Natural killer cell treated with Interleukin-12 subunit alpha and Interleukin-12 subunit beta and Interleukin-15 and Interleukin-18, amount 100 ng/mL, for 72 hours (primary cell): ENCODE measurements at regions not wholly inside any gene's neighbourhood (a gene's known extent, or its start where the extent isn't known, plus 50 kb on each side); places are given as distances from the start of the nearest gene placed in this dataset.

Source experiments
- ATAC-seq, 2 donors: fragments of 150-1000 bp; cut with Tn5 transposase in 1 of 2; sonication (Bioruptor Pico), chemical (Tn5 transposase) in 1 of 2; 2 replicates each; pipeline ENCODE4 v1.10.0; 2021
- DNase-seq: peaks from one replicate; pipeline ENCODE4 v3.0.0; 2022; ENCODE audit warnings: low spot score
- H3K27ac Mint-ChIP-seq, 2 donors: 1 replicate in 1 of 2; 2 replicates in 1 of 2; pipeline ENCODE4 v1.8.0; 2022; ENCODE audit warnings: mixed read lengths in 2 of 2, mild to moderate bottlenecking in 1 of 2, moderate library complexity in 1 of 2
- H3K27me3 Mint-ChIP-seq, 2 donors: 1 replicate in 1 of 2; 2 replicates in 1 of 2; pipeline ENCODE4 v1.8.0; 2022; ENCODE audit warnings: mixed read lengths in 2 of 2
- H3K36me3 Mint-ChIP-seq: one replicate; pipeline ENCODE4 v1.8.0; 2022; ENCODE audit warnings: mixed read lengths
- H3K4me1 Mint-ChIP-seq, 2 donors: 1 replicate in 1 of 2; 2 replicates in 1 of 2; pipeline ENCODE4 v1.8.0; 2022; ENCODE audit warnings: low read depth in 2 of 2, mixed read lengths in 2 of 2, mild to moderate bottlenecking in 1 of 2
- H3K4me3 Mint-ChIP-seq: one replicate; pipeline ENCODE4 v1.8.0; 2022; ENCODE audit warnings: mixed read lengths
- H3K9me3 Mint-ChIP-seq: 2 replicates; pipeline ENCODE4 v1.8.0; 2022; ENCODE audit warnings: mixed read lengths

GRCh38 chr11:15651033-15651432 lies 536.3 kb downstream of the INSC start:
- Mint-ChIP-seq H3K9me3 (no peaks in the 10 kb centered on the region), H3K4me1 (peaks cover 0 to 7% of the 10 kb centered on the region in 2 donors), H3K36me3 (no peaks in the 10 kb centered on the region), H3K27ac (no peak overlapping the region), H3K4me3 (no peak overlapping the region), H3K27me3 (peaks cover 17% of the 10 kb centered on the region in 2 donors)
- ATAC-seq (no peak), DNase-seq (no peak)

GRCh38 chr11:15651816-15652215 lies 537.1 kb downstream of the INSC start:
- Mint-ChIP-seq H3K4me3 (no peak overlapping the region), H3K27ac (no peak overlapping the region), H3K36me3 (no peaks in the 10 kb centered on the region), H3K9me3 (no peaks in the 10 kb centered on the region), H3K4me1 (peaks cover 0 to 7% of the 10 kb centered on the region in 2 donors), H3K27me3 (peaks cover 17% of the 10 kb centered on the region in 2 donors)
- DNase-seq (no peak), ATAC-seq (no peak)

GRCh38 chr11:15653191-15653710 lies 538.5 kb downstream of the INSC start:
- DNase-seq (no peak), ATAC-seq (no peak)
- no peak overlapping the region for H3K27ac Mint-ChIP-seq
- peaks cover 0 to 7% of the 10 kb centered on the region in 2 donors for H3K4me1 Mint-ChIP-seq
- H3K36me3 Mint-ChIP-seq: no peaks in the 10 kb centered on the region
- H3K4me3 Mint-ChIP-seq: no peak overlapping the region
- H3K9me3 Mint-ChIP-seq: no peaks in the 10 kb centered on the region
- peaks cover 17% of the 10 kb centered on the region in 2 donors for H3K27me3 Mint-ChIP-seq

- Mint-ChIP-seq H3K27me3 (peaks cover 17% of the 10 kb centered on the region in 2 donors), H3K4me3 (no peak overlapping the region), H3K9me3 (no peaks in the 10 kb centered on the region), H3K36me3 (no peaks in the 10 kb centered on the region), H3K4me1 (peaks cover 0 to 7% of the 10 kb centered on the region in 2 donors), H3K27ac (no peak overlapping the region)
- ATAC-seq (no peak), DNase-seq (no peak)
Measured at GRCh38 chr11:15654451-15654850, 539.7 kb downstream of the INSC start.

GRCh38 chr11:15655552-15655951 lies 540.8 kb downstream of the INSC start:
- no peak overlapping the region for H3K4me3 Mint-ChIP-seq
- H3K27me3 Mint-ChIP-seq: peaks cover 17 to 18% of the 10 kb centered on the region in 2 donors
- H3K4me1 Mint-ChIP-seq: peaks cover 0 to 7% of the 10 kb centered on the region in 2 donors
- H3K9me3 Mint-ChIP-seq: no peaks in the 10 kb centered on the region
- DNase-seq (no peak), ATAC-seq (no peak)
- H3K36me3 Mint-ChIP-seq: no peaks in the 10 kb centered on the region
- no peak overlapping the region for H3K27ac Mint-ChIP-seq

GRCh38 chr11:15657264-15657663 lies 542.5 kb downstream of the INSC start:
- ATAC-seq: no peak
- Mint-ChIP-seq H3K36me3 (no peaks in the 10 kb centered on the region), H3K27ac (no peak overlapping the region), H3K4me1 (no peaks in the 10 kb centered on the region), H3K9me3 (no peaks in the 10 kb centered on the region), H3K4me3 (no peak overlapping the region), H3K27me3 (peaks cover 16 to 22% of the 10 kb centered on the region in 2 donors)
- DNase-seq: no peak

- H3K36me3 Mint-ChIP-seq: no peaks in the 10 kb centered on the region
Measured at GRCh38 chr11:15660496-15660895, 545.8 kb downstream of the INSC start.

GRCh38 chr11:15662285-15662684 lies 547.6 kb downstream of the INSC start:
- no peak for DNase-seq
- H3K4me1 Mint-ChIP-seq: no peaks in the 10 kb centered on the region
- ATAC-seq: no peak
- H3K27me3 Mint-ChIP-seq: peaks cover 16 to 24% of the 10 kb centered on the region in 2 donors
- H3K9me3 Mint-ChIP-seq: no peaks in the 10 kb centered on the region
- no peak overlapping the region for H3K4me3 Mint-ChIP-seq
- H3K27ac Mint-ChIP-seq: no peak overlapping the region
- no peaks in the 10 kb centered on the region for H3K36me3 Mint-ChIP-seq

More at GRCh38 chr11:15660496-15660895, 545.8 kb downstream of the INSC start:
- no peak for ATAC-seq
- Mint-ChIP-seq H3K9me3 (no peaks in the 10 kb centered on the region), H3K27ac (no peak overlapping the region), H3K4me1 (no peaks in the 10 kb centered on the region), H3K27me3 (peaks cover 18 to 20% of the 10 kb centered on the region in 2 donors), H3K4me3 (no peak overlapping the region)
- no peak for DNase-seq

GRCh38 chr11:15663777-15664218 lies 549.1 kb downstream of the INSC start:
- peaks cover 4% of the 10 kb centered on the region for H3K9me3 Mint-ChIP-seq
- H3K27ac Mint-ChIP-seq: no peak overlapping the region
- no peak for ATAC-seq
- H3K36me3 Mint-ChIP-seq: no peaks in the 10 kb centered on the region
- no peak overlapping the region for H3K4me3 Mint-ChIP-seq
- no peak for DNase-seq
- H3K27me3 Mint-ChIP-seq: peaks cover 16 to 24% of the 10 kb centered on the region in 2 donors
- H3K4me1 Mint-ChIP-seq: no peaks in the 10 kb centered on the region

- Mint-ChIP-seq H3K27me3 (peaks cover 16 to 31% of the 10 kb centered on the region in 2 donors), H3K27ac (no peak overlapping the region), H3K36me3 (no peaks in the 10 kb centered on the region), H3K9me3 (peaks cover 4% of the 10 kb centered on the region), H3K4me1 (no peaks in the 10 kb centered on the region), H3K4me3 (no peak overlapping the region)
- no peak for DNase-seq
- ATAC-seq: no peak
Measured at GRCh38 chr11:15665368-15665871, 550.7 kb downstream of the INSC start.

- no peaks in the 10 kb centered on the region for H3K36me3 Mint-ChIP-seq
- no peak overlapping the region for H3K4me3 Mint-ChIP-seq
- H3K4me1 Mint-ChIP-seq: no peaks in the 10 kb centered on the region
- DNase-seq (no peak), ATAC-seq (no peak)
- peaks cover 4% of the 10 kb centered on the region for H3K9me3 Mint-ChIP-seq
- H3K27ac Mint-ChIP-seq: no peak overlapping the region
- H3K27me3 Mint-ChIP-seq: peaks cover 5 to 16% of the 10 kb centered on the region in 2 donors
Measured at GRCh38 chr11:15667127-15667725, 552.5 kb downstream of the INSC start.

- ATAC-seq: no peak
- no peak overlapping the region for H3K27ac Mint-ChIP-seq
- no peak for DNase-seq
- no peaks in the 10 kb centered on the region for H3K4me1 Mint-ChIP-seq
- H3K36me3 Mint-ChIP-seq: no peaks in the 10 kb centered on the region
- H3K27me3 Mint-ChIP-seq: peaks cover 4 to 14% of the 10 kb centered on the region in 2 donors
- peaks cover 4% of the 10 kb centered on the region for H3K9me3 Mint-ChIP-seq
- H3K4me3 Mint-ChIP-seq: no peak overlapping the region
Measured at GRCh38 chr11:15668718-15669117, 554.0 kb downstream of the INSC start.

- Mint-ChIP-seq H3K4me3 (no peak overlapping the region), H3K27ac (no peak overlapping the region), H3K36me3 (no peaks in the 10 kb centered on the region), H3K27me3 (peaks cover 0 to 11% of the 10 kb centered on the region in 2 donors), H3K4me1 (no peaks in the 10 kb centered on the region), H3K9me3 (peaks cover 4% of the 10 kb centered on the region)
- ATAC-seq (no peak), DNase-seq (no peak)
Measured at GRCh38 chr11:15670520-15671070, 555.9 kb downstream of the INSC start.

GRCh38 chr11:15671216-15671615 lies 556.5 kb downstream of the INSC start:
- Mint-ChIP-seq H3K4me1 (no peaks in the 10 kb centered on the region), H3K36me3 (no peaks in the 10 kb centered on the region), H3K27me3 (peaks cover 0 to 8% of the 10 kb centered on the region in 2 donors), H3K27ac (no peak overlapping the region), H3K9me3 (peaks cover 4% of the 10 kb centered on the region), H3K4me3 (no peak overlapping the region)
- DNase-seq (no peak), ATAC-seq (no peak)
